ENCODE measurements at regions not wholly inside any gene's neighbourhood (a gene's known extent, or its start where the extent isn't known, plus 50 kb on each side); places are given as distances from the start of the nearest gene placed in this dataset.
"Not testable (repeated sequence)": the region's sequence is repeated elsewhere in the genome, so short reads cannot be mapped to it uniquely, and the experiment has no call there.

- H3K27me3 ChIP-seq (replicated peaks in 1 of 2; ENCODE audit: control insufficient read depth in 2 of 2, extremely low read depth in 1 of 2, insufficient read depth in 2 of 2, low read length in 1 of 2); H3K4me3 Mint-ChIP-seq; CTCF ChIA-PET; POLR2A ChIA-PET; H3K27me3 Mint-ChIP-seq; H3K9me3 Mint-ChIP-seq; H3K9me3 ChIP-seq; H3K4me1 Mint-ChIP-seq; DNase-seq; H3K4me1 ChIP-seq (ENCODE audit: control insufficient read depth in 1 of 2, extremely low read depth in 1 of 2, insufficient read depth in 2 of 2, low read length in 2 of 2); H3K27ac ChIP-seq (ENCODE audit: low read length); H3K4me3 ChIP-seq (ENCODE audit: control insufficient read depth in 1 of 2, extremely low read depth in 1 of 2, low read length in 1 of 2); H3K27ac Mint-ChIP-seq; ATAC-seq (replicated peaks in 1 of 4); H3K36me3 ChIP-seq (ENCODE audit: control insufficient read depth in 2 of 2, extremely low read depth in 1 of 2, insufficient read depth in 1 of 2, low read length in 1 of 2); H3K36me3 Mint-ChIP-seq: not testable (repeated sequence)
Observed at GRCh38 chr10:91729339-91729738, 68.9 kb upstream of the TNKS2 start.

- H3K4me3 Mint-ChIP-seq, result no peak overlapping the region
- H3K4me1 ChIP-seq (ENCODE audit: control insufficient read depth in 1 of 2, extremely low read depth in 1 of 2, insufficient read depth in 2 of 2, low read length in 2 of 2), result no peaks in the 10 kb centered on the region
- no peaks in the 10 kb centered on the region for H3K9me3 ChIP-seq
- H3K27me3 Mint-ChIP-seq, result no peaks in the 10 kb centered on the region
- no peaks in the 10 kb centered on the region for H3K36me3 Mint-ChIP-seq
- DNase-seq, result no peak
- peaks cover 3 to 7% (median 7%) of the 10 kb centered on the region in 3 donors for H3K9me3 Mint-ChIP-seq
- 80% methylated on average over 1 of the region's 2 CpGs for WGBS (ENCODE audit: insufficient coverage)
- CTCF ChIA-PET, result no interaction called here
- H3K27me3 ChIP-seq (replicated peaks in 1 of 2; ENCODE audit: control insufficient read depth in 2 of 2, extremely low read depth in 1 of 2, insufficient read depth in 2 of 2, low read length in 1 of 2), result peaks cover 0 to 4% of the 10 kb centered on the region in 2 experiments
- no peak overlapping the region for H3K27ac Mint-ChIP-seq
- POLR2A ChIA-PET, result no interaction called here
- H3K4me1 Mint-ChIP-seq, result no peaks in the 10 kb centered on the region
- H3K4me3 ChIP-seq (ENCODE audit: control insufficient read depth in 1 of 2, extremely low read depth in 1 of 2, low read length in 1 of 2), result no peak overlapping the region
- ATAC-seq (replicated peaks in 1 of 4), result no peak
- no peak overlapping the region for H3K27ac ChIP-seq (ENCODE audit: low read length)
- H3K36me3 ChIP-seq (ENCODE audit: control insufficient read depth in 2 of 2, extremely low read depth in 1 of 2, insufficient read depth in 1 of 2, low read length in 1 of 2), result no peaks in the 10 kb centered on the region
Observed at GRCh38 chr10:91726355-91726754, 71.9 kb upstream of the TNKS2 start.

DNA sequence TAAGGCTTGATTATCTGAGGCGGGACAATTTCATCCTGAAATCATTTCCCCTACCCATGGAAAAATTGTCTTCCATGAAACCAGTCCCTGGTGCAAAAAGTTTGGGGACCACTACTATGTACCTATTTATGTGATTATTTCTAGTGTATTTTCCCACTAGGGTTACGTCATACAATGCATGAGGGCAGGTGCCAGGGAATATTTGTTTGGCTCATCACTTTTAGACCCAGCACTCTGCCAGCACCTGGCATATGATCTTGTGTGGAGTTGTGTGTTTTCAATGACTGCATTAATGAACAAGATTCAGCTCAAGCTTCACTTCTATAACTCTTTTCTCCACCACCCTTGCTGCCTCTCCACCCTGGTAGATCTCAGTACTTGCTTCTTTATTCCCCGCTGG is 73.3 kb upstream of the TNKS2 start:
- no peak for DNase-seq

GRCh38 chr10:91713461-91714072 is 80.7 kb upstream of the PPP1R3C start:
- no peak overlapping the region for H3K4me3 ChIP-seq (ENCODE audit: control insufficient read depth in 1 of 2, extremely low read depth in 1 of 2, low read length in 1 of 2)
- no peak overlapping the region for H3K27ac ChIP-seq (ENCODE audit: low read length)
- H3K4me1 Mint-ChIP-seq, result no peaks in the 10 kb centered on the region
- ATAC-seq (replicated peaks in 1 of 4) (no peak), DNase-seq (no peak)
- no peak overlapping the region for H3K27ac Mint-ChIP-seq
- H3K9me3 Mint-ChIP-seq, result peaks cover 0 to 2% (median 0%) of the 10 kb centered on the region in 3 donors
- no peaks in the 10 kb centered on the region for H3K36me3 ChIP-seq (ENCODE audit: control insufficient read depth in 2 of 2, extremely low read depth in 1 of 2, insufficient read depth in 1 of 2, low read length in 1 of 2)
- CTCF ChIA-PET, result no interaction called here
- peaks cover 21 to 26% of the 10 kb centered on the region in 2 donors for H3K27me3 Mint-ChIP-seq
- H3K36me3 Mint-ChIP-seq, result no peaks in the 10 kb centered on the region
- no CpG with 5 or more reads among the region's 1 CpG for WGBS (ENCODE audit: insufficient coverage)
- POLR2A ChIA-PET, result interaction anchor here in 1 of 2 donors (0.6 kb wide), 1 partner anchor 48 kb away, joined by 4 read pairs; no protein-coding TSS in a partner anchor
- no peaks in the 10 kb centered on the region for H3K4me1 ChIP-seq (ENCODE audit: control insufficient read depth in 1 of 2, extremely low read depth in 1 of 2, insufficient read depth in 2 of 2, low read length in 2 of 2)
- no peaks in the 10 kb centered on the region for H3K9me3 ChIP-seq
- H3K4me3 Mint-ChIP-seq, result no peak overlapping the region
- H3K27me3 ChIP-seq (replicated peaks in 1 of 2; ENCODE audit: control insufficient read depth in 2 of 2, extremely low read depth in 1 of 2, insufficient read depth in 2 of 2, low read length in 1 of 2), result peaks cover 0 to 6% of the 10 kb centered on the region in 2 experiments

More for the DNA sequence above, 73.3 kb upstream of the TNKS2 start:
- no peak overlapping the region for H3K4me3 ChIP-seq (ENCODE audit: control insufficient read depth in 1 of 2, extremely low read depth in 1 of 2, low read length in 1 of 2)
- no peaks in the 10 kb centered on the region for H3K4me1 ChIP-seq (ENCODE audit: control insufficient read depth in 1 of 2, extremely low read depth in 1 of 2, insufficient read depth in 2 of 2, low read length in 2 of 2)
- ChIA-PET CTCF (no interaction called here), POLR2A (no interaction called here)
- Mint-ChIP-seq H3K27me3 (peaks cover 0 to 4% of the 10 kb centered on the region in 2 donors), H3K27ac (no peak overlapping the region), H3K36me3 (no peaks in the 10 kb centered on the region), H3K4me3 (no peak overlapping the region), H3K4me1 (no peaks in the 10 kb centered on the region), H3K9me3 (peaks cover 3 to 7% (median 7%) of the 10 kb centered on the region in 3 donors)
- H3K27me3 ChIP-seq (replicated peaks in 1 of 2; ENCODE audit: control insufficient read depth in 2 of 2, extremely low read depth in 1 of 2, insufficient read depth in 2 of 2, low read length in 1 of 2), result peaks cover 0 to 4% of the 10 kb centered on the region in 2 experiments
- no peaks in the 10 kb centered on the region for H3K9me3 ChIP-seq
- ATAC-seq (replicated peaks in 1 of 4), result no peak
- WGBS (ENCODE audit: insufficient coverage), result 100% methylated on average over 1 of the region's 3 CpGs
- H3K27ac ChIP-seq (ENCODE audit: low read length), result no peak overlapping the region
- no peaks in the 10 kb centered on the region for H3K36me3 ChIP-seq (ENCODE audit: control insufficient read depth in 2 of 2, extremely low read depth in 1 of 2, insufficient read depth in 1 of 2, low read length in 1 of 2)

GRCh38 chr10:91711885-91712680 is 79.2 kb upstream of the PPP1R3C start:
- no peaks in the 10 kb centered on the region for H3K4me1 Mint-ChIP-seq
- CTCF ChIA-PET, result no interaction called here
- Histone ChIP-seq H3K4me3 (ENCODE audit: control insufficient read depth in 1 of 2, extremely low read depth in 1 of 2, low read length in 1 of 2) (no peak overlapping the region), H3K27me3 (replicated peaks in 1 of 2; ENCODE audit: control insufficient read depth in 2 of 2, extremely low read depth in 1 of 2, insufficient read depth in 2 of 2, low read length in 1 of 2) (no peaks in the 10 kb centered on the region), H3K4me1 (ENCODE audit: control insufficient read depth in 1 of 2, extremely low read depth in 1 of 2, insufficient read depth in 2 of 2, low read length in 2 of 2) (no peaks in the 10 kb centered on the region), H3K27ac (ENCODE audit: low read length) (no peak overlapping the region), H3K36me3 (ENCODE audit: control insufficient read depth in 2 of 2, extremely low read depth in 1 of 2, insufficient read depth in 1 of 2, low read length in 1 of 2) (no peaks in the 10 kb centered on the region), H3K9me3 (no peaks in the 10 kb centered on the region)
- 89% methylated on average over 2 of the region's 4 CpGs for WGBS (ENCODE audit: insufficient coverage)
- ATAC-seq (replicated peaks in 1 of 4), result no peak
- H3K9me3 Mint-ChIP-seq, result peaks cover 0 to 2% (median 0%) of the 10 kb centered on the region in 3 donors
- no peak overlapping the region for H3K27ac Mint-ChIP-seq
- H3K27me3 Mint-ChIP-seq, result peaks cover 16 to 26% of the 10 kb centered on the region in 2 donors
- POLR2A ChIA-PET, result no interaction called here
- H3K36me3 Mint-ChIP-seq, result no peaks in the 10 kb centered on the region
- DNase-seq, result no peak
- H3K4me3 Mint-ChIP-seq, result no peak overlapping the region

DNA sequence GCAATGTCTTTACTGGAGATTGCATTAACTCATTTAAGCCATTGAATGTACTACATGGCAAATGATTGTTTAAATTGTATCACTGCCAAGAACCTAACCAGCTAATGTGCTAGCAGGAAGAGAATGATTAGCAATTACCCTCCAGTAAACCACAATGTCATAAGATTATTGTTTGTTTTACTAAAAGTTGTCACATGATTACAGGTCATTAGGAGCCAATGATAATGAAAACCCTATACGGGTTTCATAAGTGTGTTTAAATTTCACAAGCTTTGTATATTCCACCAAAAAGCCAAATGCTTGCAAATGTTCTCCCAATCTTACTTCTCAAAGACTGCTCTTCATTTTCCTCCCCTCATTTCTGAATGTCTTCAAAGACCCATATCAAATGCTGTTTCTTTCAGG is 76.5 kb upstream of the PPP1R3C start:
- Mint-ChIP-seq H3K27me3 (peaks cover 15 to 28% of the 10 kb centered on the region in 2 donors), H3K9me3 (no peaks in the 10 kb centered on the region), H3K27ac (no peak overlapping the region), H3K36me3 (no peaks in the 10 kb centered on the region), H3K4me3 (no peak overlapping the region), H3K4me1 (no peaks in the 10 kb centered on the region)
- no peaks in the 10 kb centered on the region for H3K9me3 ChIP-seq
- CTCF ChIA-PET, result no interaction called here
- H3K4me3 ChIP-seq (ENCODE audit: control insufficient read depth in 1 of 2, extremely low read depth in 1 of 2, low read length in 1 of 2), result no peak overlapping the region
- no peaks in the 10 kb centered on the region for H3K27me3 ChIP-seq (replicated peaks in 1 of 2; ENCODE audit: control insufficient read depth in 2 of 2, extremely low read depth in 1 of 2, insufficient read depth in 2 of 2, low read length in 1 of 2)
- H3K27ac ChIP-seq (ENCODE audit: low read length), result no peak overlapping the region
- 80% methylated on average over 1 of the region's 1 CpG for WGBS (ENCODE audit: insufficient coverage)
- POLR2A ChIA-PET, result no interaction called here
- no peaks in the 10 kb centered on the region for H3K4me1 ChIP-seq (ENCODE audit: control insufficient read depth in 1 of 2, extremely low read depth in 1 of 2, insufficient read depth in 2 of 2, low read length in 2 of 2)
- DNase-seq, result no peak
- no peaks in the 10 kb centered on the region for H3K36me3 ChIP-seq (ENCODE audit: control insufficient read depth in 2 of 2, extremely low read depth in 1 of 2, insufficient read depth in 1 of 2, low read length in 1 of 2)
- ATAC-seq (replicated peaks in 1 of 4), result no peak

Measured in T-cell (primary cell).